ENCODE measurements at regions not wholly inside any gene's neighbourhood (a gene's known extent, or its start where the extent isn't known, plus 50 kb on each side); places are given as distances from the start of the nearest gene placed in this dataset.
A peak's percentile ranks its signal among the peaks of the same experiment; 100 is the strongest.
"Not testable (repeated sequence)": the region's sequence is repeated elsewhere in the genome, so short reads cannot be mapped to it uniquely, and the experiment has no call there.

DNA sequence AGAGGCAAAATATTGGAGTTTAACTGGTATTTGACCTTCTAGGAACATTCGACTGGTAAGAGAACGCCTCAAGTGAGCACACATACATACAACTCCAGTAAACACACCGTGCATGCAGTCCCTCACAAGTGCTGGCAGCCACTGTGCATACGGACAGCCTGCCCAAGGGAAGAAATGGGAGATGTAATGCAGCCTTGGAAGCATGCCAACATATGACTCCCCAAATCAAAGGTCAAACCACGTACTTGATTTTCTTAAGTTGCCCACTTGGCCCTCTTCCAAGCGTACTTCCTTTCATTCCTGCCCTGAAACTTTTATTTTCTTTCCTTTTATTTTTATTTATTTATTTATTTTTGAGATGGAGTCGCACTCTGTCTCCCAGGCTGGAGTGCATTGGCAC is 206.6 kb downstream of the SPRY1 start:
- DNase-seq, result no peak

DNA sequence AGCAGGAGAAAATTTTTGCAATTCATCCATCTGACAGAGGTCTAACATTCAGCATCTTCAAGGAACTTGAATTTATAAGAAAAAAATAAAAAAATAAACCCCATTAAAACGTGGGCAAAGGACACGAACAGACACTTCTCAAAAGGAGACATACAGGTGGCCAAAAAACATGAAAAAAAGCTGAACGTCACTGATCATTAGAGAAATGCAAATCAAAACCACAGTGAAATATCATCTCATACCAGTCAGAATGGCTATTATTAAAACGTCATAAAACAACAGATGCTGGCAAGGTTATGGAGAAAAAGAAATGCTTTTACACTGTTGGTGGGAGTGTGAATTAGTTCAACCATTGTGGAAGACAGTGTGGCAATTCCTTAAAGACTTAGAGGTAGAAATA is 209.2 kb downstream of the SPRY1 start:
- DNase-seq, result not testable (repeated sequence)

DNA sequence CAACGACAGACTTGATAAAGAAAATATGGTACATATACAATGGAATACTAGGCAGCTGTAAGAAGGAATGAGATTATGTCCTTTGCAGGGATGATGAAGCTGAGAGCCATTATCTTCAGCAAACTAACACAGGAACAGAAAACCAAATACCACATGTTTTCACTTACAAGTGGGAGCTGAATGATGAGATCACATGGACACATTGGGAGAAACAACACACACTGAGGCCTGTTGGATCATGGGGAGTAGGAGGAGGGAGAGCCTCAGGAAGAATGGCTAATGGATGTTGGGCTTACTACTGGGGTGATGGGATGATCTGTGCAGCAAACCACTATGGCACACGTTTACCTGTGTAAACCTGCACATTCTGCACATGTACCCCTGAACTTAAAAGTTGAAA is 209.7 kb downstream of the SPRY1 start:
- no peak for DNase-seq

DNA sequence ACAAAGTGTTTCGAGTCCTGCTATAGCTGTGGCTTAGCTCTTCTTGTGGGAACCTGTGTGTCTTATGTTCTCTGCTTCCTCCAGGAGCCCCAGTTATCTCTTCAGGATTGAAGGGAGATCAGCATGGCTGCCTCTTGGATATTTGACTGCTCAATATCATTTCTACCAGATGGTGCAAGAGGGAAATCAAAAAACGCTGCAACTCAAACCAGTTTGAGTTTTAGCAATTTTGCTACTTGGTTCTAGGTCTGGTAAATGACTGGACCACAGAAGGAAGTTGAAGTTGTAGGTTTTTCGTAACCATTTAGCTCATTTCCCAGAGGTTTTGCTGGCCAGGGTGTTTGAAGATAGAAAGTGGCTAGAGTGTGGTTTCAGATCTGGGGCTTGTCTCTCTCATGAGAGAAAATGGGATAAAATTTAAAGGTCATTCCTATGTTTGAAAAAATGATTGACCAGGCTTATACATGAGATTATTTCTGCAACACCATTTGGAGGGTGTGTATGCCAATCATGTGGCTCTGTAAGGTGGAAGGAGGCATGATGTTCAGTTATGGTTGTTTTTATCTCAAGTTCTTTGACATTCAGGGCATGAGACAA is 210.4 kb downstream of the SPRY1 start:
- no peak for DNase-seq

- DNase-seq, result no peak
Measured at GRCh38 chr4:123609829-123610228, 213.2 kb downstream of the SPRY1 start.

DNA sequence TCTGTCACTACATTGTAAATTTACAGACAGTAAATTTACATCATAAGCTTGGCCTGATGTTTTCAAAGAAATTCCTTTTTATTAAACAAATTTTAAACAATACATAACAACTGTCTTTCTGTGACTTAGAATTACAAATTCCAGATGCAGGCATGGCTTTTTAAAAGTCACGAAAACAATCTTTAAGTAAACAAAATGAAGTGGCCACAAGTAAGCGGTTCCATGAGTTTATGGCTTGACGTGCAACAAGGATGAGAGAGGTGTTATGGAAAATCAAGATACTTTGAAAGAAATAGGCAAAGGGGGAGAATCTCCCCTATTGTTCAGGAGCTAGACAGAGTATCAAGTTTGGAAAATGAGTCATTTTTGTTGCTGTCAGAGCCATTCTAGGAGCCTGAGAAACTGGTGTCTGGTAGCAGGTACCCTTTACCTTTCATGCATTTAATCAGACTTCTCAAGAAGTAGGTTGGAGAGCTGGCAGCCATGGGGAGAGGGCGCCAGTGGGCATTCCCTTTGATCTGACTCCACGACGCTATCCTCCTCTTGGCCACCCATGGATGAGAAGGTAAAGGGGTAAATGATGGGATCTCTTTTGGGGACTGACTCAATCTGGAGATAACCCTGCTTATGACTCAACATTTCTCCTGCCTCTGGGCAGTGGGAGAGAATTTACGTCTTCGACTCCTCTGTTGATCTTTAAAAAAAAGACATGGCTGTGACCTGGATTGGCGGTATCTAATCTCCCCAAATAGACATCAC is 217.2 kb downstream of the SPRY1 start:
- DNase-seq, result no peak

DNA sequence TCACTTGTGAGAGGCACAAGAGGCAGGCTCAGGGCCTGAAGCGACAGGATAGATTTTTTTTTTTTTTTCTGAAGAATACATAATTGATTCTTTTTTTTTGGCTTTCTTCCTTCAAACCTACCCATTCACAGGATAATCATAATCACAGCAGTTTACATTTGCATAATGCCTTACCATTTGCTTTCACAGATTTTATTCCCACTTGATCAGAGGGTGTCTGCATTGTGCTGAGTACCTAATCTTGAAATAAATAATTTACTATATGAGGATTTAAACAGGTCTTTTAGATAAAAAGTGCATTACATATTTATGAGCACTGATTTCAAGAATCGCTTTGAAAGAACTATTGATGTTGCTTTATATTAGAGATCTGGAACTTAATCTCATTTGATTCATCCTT is 219.3 kb downstream of the SPRY1 start:
- DNase-seq, result no peak

DNA sequence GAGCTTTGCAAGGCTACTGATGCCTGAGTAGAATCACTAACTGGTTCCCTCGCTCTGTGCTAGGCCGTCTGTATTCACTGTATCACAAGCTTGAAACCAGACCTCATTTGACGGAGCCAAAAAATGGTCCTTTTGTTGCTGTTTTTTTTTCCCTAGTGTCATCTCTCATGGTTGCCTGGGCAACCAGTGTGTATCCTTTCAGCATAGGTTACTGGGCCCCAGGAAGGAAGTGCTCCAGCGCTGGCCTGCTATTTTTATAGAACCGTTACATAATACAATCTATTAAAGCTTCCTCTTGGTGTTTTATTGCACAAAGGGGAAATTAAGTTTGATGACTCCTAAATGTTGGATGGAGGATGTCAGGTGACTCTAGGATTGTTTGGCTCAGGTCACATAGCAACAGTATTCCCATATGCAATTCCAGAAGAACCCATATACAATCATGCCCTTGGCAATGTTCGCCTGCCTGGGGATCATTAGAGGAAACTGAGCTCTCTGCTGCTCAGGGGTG is 220.4 kb downstream of the SPRY1 start:
- DNase-seq, result no peak

DNA sequence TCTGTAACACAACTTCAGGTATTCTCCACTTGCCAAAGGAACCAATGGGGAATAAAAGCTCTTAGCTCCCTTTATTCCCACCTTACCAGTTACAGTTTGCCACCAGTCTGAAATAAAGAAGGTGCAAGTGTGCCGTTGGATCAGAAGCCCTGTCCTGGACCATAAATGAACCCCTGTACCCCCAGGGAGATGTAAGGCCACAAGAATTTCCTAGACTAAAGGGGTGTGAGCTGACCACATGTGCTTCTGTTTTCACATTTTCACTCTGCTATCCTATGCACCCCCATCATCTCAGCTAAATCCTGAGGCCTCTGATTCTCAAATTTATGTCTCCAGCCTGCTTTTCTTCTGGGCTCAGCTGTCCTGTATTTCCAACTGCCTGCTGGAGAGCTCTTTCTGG is 221.2 kb downstream of the SPRY1 start:
- DNase-seq, result no peak

DNA sequence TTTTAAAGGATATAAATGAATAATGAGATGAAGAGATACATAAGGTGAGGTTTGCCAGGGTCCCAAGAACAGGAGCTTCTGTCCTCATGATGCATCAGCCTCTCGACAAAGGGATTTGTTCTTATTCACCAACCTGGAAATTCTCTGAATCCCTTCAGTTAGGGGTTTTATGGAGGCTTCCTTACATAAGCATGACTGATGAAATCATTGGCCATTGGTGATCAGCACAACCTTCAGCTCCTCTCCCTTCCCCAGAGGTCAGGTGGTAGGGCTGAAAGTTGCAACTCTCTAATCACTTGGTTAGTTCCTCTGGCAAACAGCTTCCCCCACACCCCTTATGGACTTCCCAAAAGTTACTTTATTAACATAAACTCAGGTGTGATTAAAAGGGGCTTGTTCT is 222.0 kb downstream of the SPRY1 start:
- no peak for DNase-seq

DNA sequence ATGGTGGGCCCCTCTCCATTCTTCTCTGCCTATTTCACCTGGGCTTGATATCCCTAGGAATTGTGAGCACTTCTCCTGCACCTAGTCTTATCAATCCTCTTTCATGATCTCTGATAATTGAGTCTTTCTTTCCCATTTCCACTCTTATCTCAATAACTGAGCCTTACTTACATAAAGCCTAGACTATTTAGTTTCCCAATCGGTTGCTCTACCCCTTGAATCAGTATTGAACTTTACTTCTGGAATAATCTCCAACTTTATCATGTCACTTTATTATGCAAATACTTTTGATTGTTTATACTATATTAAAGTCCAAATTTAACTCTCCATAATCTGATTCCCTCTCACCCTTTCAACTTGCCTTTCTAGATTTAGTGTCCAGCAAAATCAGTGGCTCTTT is 222.7 kb downstream of the SPRY1 start:
- no peak for DNase-seq

DNA sequence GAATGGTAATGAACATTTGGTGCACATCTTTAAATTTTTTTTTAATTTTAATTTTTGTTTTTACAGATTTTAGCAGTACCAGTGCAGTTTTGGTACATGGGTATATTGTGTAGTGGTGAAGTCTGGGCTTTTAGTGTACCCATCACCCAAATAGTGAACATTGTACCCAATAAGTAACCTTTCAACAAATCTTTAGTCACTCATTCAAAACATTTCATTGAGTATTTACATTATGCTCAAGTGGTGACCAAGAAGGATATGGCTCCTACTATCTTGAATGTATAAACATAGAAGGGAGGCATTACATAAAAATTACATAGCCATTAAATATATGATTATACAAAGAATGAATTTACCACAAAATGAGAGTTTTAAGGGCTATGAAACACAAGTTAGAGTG is 223.3 kb downstream of the SPRY1 start:
- no peak for DNase-seq

DNA sequence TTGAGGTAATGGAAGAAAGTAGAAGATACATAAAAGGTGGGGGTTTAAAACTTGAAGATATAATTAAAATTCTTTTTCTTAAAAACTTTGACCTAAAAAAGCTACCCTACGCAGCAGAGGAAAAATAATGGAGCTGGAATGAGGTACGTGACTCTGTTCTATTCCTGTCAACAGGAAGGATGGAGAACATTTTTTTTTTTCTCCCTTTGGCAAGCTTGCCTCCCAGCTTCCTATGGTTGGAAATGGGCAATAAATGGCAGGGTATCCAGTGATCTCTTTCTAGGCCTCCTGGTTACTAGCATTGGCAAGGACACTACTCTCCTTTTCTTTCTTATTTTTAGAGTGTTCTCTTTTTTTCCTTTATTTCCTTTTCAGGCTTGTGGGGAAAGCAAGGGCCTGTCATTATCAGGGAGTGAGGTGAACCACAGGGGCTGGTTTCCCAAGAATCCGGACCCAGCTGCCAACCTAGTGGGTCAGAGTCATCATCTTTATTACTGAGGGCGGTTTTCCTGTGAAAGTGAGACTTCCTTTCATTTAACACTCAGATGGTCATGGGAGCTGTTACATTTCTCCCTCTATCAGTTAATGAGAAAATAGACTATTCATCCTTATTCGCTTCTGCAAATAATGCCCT is 224.6 kb downstream of the SPRY1 start:
- DNase-seq, result no peak

DNA sequence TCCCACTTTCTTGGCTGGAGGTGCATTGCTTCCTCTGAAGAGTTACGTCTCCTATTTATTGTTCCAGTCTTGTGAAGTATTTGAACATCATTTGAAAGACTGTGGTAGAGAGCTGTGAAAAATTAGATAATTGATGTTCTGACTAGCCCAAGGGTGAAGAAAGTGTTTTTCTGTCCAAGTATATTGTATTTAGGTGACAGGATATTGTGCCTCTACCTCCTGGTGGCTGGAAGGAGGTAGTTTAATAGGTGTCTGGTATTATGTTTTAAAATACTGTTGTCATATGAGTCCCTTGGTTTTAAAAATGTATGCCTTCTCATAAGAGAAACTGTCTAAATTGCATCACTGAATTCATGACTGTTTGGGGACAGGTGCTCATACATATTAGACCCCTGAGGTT is 226.0 kb downstream of the SPRY1 start:
- no peak for DNase-seq

DNA sequence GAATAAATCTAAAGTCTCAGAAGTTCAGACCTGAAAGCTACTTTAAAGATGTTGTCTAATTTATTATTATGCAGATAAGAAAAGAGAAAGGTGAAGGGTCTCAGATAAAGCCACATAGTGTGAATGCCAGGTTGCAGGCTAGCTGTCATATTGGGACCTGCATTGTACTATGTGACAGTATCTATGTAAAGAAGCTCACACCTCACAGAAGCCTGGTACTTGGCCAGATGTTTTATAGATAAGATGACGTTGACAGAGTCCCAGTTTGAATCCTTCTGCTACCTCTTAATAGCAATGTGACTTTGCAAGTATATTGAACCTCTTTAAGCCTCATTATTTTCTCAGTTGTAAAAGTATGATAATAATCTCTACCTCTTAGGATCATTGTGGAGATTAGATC is 227.0 kb downstream of the SPRY1 start:
- DNase-seq, result no peak

- no peak for DNase-seq
Measured at GRCh38 chr4:123624959-123625358, 228.4 kb downstream of the SPRY1 start.

- no peak for DNase-seq
Measured at GRCh38 chr4:123628288-123628687, 231.7 kb downstream of the SPRY1 start.

- no peak for DNase-seq
Measured at GRCh38 chr4:123631786-123632692, 235.4 kb downstream of the SPRY1 start.

DNA sequence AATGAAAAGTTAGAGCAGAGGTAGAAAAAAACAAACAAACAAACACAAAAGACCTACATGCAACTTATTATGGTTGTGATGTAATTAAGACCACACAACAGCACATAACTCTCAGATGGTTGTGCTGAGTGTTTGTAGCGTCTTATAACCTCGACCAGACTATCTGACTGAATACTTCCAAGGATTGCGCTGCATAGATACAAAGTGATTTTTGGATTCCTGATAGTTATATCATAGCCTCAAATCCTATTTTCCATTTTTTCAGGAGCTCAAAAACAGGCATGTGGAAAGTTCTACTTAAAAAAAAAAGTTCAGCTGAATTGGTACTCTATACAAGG is 236.1 kb downstream of the SPRY1 start:
- no peak for DNase-seq

- DNase-seq, result no peak
Measured at GRCh38 chr4:123638834-123639233, 242.2 kb downstream of the SPRY1 start.

GRCh38 chr4:123640271-123640670 is 243.7 kb downstream of the SPRY1 start:
- DNase-seq, result peak; percentile 30 to 34

GRCh38 chr4:123640824-123641223 is 244.2 kb downstream of the SPRY1 start:
- no peak for DNase-seq

- no peak for DNase-seq
Measured at GRCh38 chr4:123643691-123644090, 247.1 kb downstream of the SPRY1 start.
